Sigmoid colon (tissue), 4 donors: ENCODE measurements at regions not wholly inside any gene's neighbourhood (a gene's known extent, or its start where the extent isn't known, plus 50 kb on each side); places are given as distances from the start of the nearest gene placed in this dataset.

Experiments
- POLR2A ChIP-seq, 2 donors: fragments of 450-650 bp; IDR thresholded peaks; one replicate each; pipeline ENCODE4 v1.6.1; 2016; ENCODE audit warnings: antibody characterized with exemption in 2 of 2, mild to moderate bottlenecking in 2 of 2, moderate library complexity in 2 of 2
- POLR2AphosphoS5 ChIP-seq, 4 donors: sonication (generic); formaldehyde crosslinking; IDR thresholded peaks; one replicate each; pipeline ENCODE4 v1.6.1; 2017; ENCODE audit warnings: antibody characterized with exemption in 4 of 4
- TF ChIP-seq, protein P1 (sequence below), 4 experiments: fragments of 450-650 bp in 3 of 4; fragments of 200-600 bp in 1 of 4; IDR thresholded peaks; one replicate each; pipeline ENCODE4 v1.5.1; 2016 to 2019; ENCODE audit warnings: antibody characterized with exemption in 4 of 4, mild to moderate bottlenecking in 3 of 4, moderate library complexity in 2 of 4

DNA sequence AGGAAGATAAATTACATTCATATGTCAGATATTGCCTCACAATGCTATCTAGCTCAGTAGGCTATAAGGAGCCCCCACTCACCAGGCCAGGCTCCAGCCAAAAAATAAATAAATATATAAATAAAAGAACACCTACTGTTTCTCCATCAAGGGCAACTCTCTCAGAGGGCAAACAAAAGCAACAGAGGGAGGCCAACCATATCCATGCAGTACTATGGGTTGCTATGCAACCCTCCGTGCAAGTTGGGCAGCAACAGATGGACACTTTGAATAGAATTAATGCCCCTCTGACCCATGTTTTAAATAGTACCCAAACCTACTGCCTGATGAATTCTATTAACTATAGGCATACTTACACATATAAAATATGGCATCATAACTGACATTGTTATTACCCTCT, 279.8 kb upstream of the EDNRB start:
- TF ChIP-seq POLR2A (IDR thresholded peaks at IDR 0.05) (no peak), POLR2AphosphoS5 (IDR thresholded peaks at IDR 0.05) (no peak)
- TF ChIP-seq, protein P1, sequence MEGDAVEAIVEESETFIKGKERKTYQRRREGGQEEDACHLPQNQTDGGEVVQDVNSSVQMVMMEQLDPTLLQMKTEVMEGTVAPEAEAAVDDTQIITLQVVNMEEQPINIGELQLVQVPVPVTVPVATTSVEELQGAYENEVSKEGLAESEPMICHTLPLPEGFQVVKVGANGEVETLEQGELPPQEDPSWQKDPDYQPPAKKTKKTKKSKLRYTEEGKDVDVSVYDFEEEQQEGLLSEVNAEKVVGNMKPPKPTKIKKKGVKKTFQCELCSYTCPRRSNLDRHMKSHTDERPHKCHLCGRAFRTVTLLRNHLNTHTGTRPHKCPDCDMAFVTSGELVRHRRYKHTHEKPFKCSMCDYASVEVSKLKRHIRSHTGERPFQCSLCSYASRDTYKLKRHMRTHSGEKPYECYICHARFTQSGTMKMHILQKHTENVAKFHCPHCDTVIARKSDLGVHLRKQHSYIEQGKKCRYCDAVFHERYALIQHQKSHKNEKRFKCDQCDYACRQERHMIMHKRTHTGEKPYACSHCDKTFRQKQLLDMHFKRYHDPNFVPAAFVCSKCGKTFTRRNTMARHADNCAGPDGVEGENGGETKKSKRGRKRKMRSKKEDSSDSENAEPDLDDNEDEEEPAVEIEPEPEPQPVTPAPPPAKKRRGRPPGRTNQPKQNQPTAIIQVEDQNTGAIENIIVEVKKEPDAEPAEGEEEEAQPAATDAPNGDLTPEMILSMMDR (IDR thresholded peaks at IDR 0.05), result no peak
